GM23338 (cell line): ENCODE measurements at regions not wholly inside any gene's neighbourhood (a gene's known extent, or its start where the extent isn't known, plus 50 kb on each side); places are given as distances from the start of the nearest gene placed in this dataset.

Experiments used
- ATAC-seq: fragments of 200-7000 bp; cut with Tn5 transposase; 3 replicates; pipeline ENCODE4 v1.9.1; 2020
- DNase-seq: peaks from one replicate; pipeline ENCODE4 v3.0.0-alpha.2; 2015; ENCODE audit warnings: low spot score
- H2AFZ ChIP-seq: fragments of 200-600 bp; sonication (generic); 2 replicates; pipeline ENCODE4 v1.8.0; 2016; ENCODE audit warnings: antibody characterized with exemption, mild to moderate bottlenecking, moderate library complexity
- H3F3A ChIP-seq: fragments of 200-600 bp; sonication (generic); replicated peaks from 2 replicates; pipeline ENCODE4 v1.8.0; 2017; ENCODE audit warnings: antibody characterized with exemption, mixed run types, low read depth
- H3K27ac ChIP-seq: fragments of 200-600 bp; sonication (generic); 2 replicates; pipeline ENCODE4 v1.6.1; 2016; ENCODE audit warnings: low read depth
- H3K27me3 ChIP-seq: fragments of 200-600 bp; sonication (generic); 2 replicates; pipeline ENCODE4 v1.8.0; 2016; ENCODE audit warnings: mild to moderate bottlenecking, mixed run types, moderate library complexity; ENCODE audit not compliant: insufficient read depth
- H3K36me3 ChIP-seq: fragments of 200-600 bp; sonication (generic); 2 replicates; pipeline ENCODE4 v1.8.0; 2016; ENCODE audit warnings: mild to moderate bottlenecking; ENCODE audit not compliant: insufficient read depth
- H3K4me1 ChIP-seq: fragments of 200-600 bp; sonication (generic); 2 replicates; pipeline ENCODE4 v1.8.0; 2016; ENCODE audit warnings: mild to moderate bottlenecking, moderate library complexity; ENCODE audit not compliant: insufficient read depth
- H3K4me2 ChIP-seq: fragments of 200-600 bp; sonication (generic); 2 replicates; pipeline ENCODE4 v1.7.1; 2017; ENCODE audit warnings: mixed run types
- H3K4me3 ChIP-seq: fragments of 200-600 bp; sonication (generic); 2 replicates; pipeline ENCODE4 v1.6.1; 2016; ENCODE audit warnings: mixed run types
- H3K79me2 ChIP-seq: fragments of 200-600 bp; sonication (generic); replicated peaks from 2 replicates; pipeline ENCODE4 v1.8.0; 2017; ENCODE audit warnings: mild to moderate bottlenecking; ENCODE audit not compliant: insufficient read depth
- H3K9me2 ChIP-seq: fragments of 200-600 bp; sonication (generic); 2 replicates; pipeline ENCODE4 v1.8.0; 2017; ENCODE audit not compliant: insufficient read depth
- H4K20me1 ChIP-seq: fragments of 200-600 bp; sonication (generic); replicated peaks from 2 replicates; pipeline ENCODE4 v1.8.0; 2017; ENCODE audit warnings: mild to moderate bottlenecking; ENCODE audit not compliant: insufficient read depth
- H3K27ac Mint-ChIP-seq: 2 replicates; pipeline ENCODE4 v1.8.0; 2020; ENCODE audit warnings: inconsistent platforms, mild to moderate bottlenecking, moderate library complexity, mixed read lengths
- H3K27me3 Mint-ChIP-seq: 3 replicates; pipeline ENCODE4 v1.8.0; 2022; ENCODE audit warnings: low read depth, mild to moderate bottlenecking, moderate library complexity, mixed read lengths, inconsistent platforms; ENCODE audit not compliant: insufficient read depth, poor library complexity
- H3K36me3 Mint-ChIP-seq: 3 replicates; pipeline ENCODE4 v1.8.0; 2021; ENCODE audit warnings: low read depth, mild to moderate bottlenecking, inconsistent platforms, moderate library complexity, mixed read lengths
- H3K4me1 Mint-ChIP-seq: 3 replicates; pipeline ENCODE4 v1.8.0; 2020; ENCODE audit warnings: mild to moderate bottlenecking, inconsistent platforms, mixed read lengths
- H3K4me3 Mint-ChIP-seq: 3 replicates; pipeline ENCODE4 v1.8.0; 2021; ENCODE audit warnings: moderate library complexity, mild to moderate bottlenecking, inconsistent platforms, mixed read lengths
- H3K9me3 Mint-ChIP-seq: 3 replicates; pipeline ENCODE4 v1.8.0; 2020; ENCODE audit warnings: moderate library complexity, mild to moderate bottlenecking, inconsistent platforms, mixed read lengths
- CREB1 ChIP-seq: fragments of 250-450 bp; sonication (Bioruptor Pico); IDR thresholded peaks from 2 replicates; pipeline ENCODE4 v1.5.0; 2020; ENCODE audit warnings: low read depth, mild to moderate bottlenecking, moderate library complexity
- EZH2 ChIP-seq: fragments of 200-600 bp; sonication (generic); IDR thresholded peaks from one replicate; pipeline ENCODE4 v1.8.0; 2017; ENCODE audit warnings: antibody characterized with exemption, mild to moderate bottlenecking, low read depth; ENCODE audit not compliant: unreplicated experiment
- EZH2phosphoT487 ChIP-seq: fragments of 200-600 bp; sonication (generic); IDR thresholded peaks from one replicate; pipeline ENCODE4 v1.8.1; 2018; ENCODE audit warnings: antibody characterized with exemption; ENCODE audit not compliant: unreplicated experiment
- JUNB ChIP-seq: IDR thresholded peaks from one replicate; pipeline ENCODE4 v1.6.1; 2016; ENCODE audit warnings: antibody characterized with exemption; ENCODE audit not compliant: unreplicated experiment
- NANOG ChIP-seq: IDR thresholded peaks from 2 replicates; pipeline ENCODE4 v1.6.1; 2016; ENCODE audit warnings: antibody characterized with exemption, borderline replicate concordance
- POLR2AphosphoS5 ChIP-seq: IDR thresholded peaks from 2 replicates; pipeline ENCODE4 v1.6.1; 2016; ENCODE audit warnings: antibody characterized with exemption, low read depth
- STAT1 ChIP-seq: IDR thresholded peaks from one replicate; pipeline ENCODE4 v1.6.1; 2016; ENCODE audit warnings: antibody characterized with exemption; ENCODE audit not compliant: unreplicated experiment
- ZNF114 ChIP-seq: fragments of 250-450 bp; sonication (Bioruptor Pico); IDR thresholded peaks from 2 replicates; pipeline ENCODE4 v1.5.0; 2020; ENCODE audit warnings: mild to moderate bottlenecking, moderate library complexity
- ZNF331 ChIP-seq: fragments of 250-450 bp; sonication (Bioruptor Pico); IDR thresholded peaks from 2 replicates; pipeline ENCODE4 v1.5.0; 2020; ENCODE audit warnings: low read depth, mild to moderate bottlenecking, moderate library complexity
- TF ChIP-seq, protein P1 (sequence below): fragments of 250-450 bp; sonication (Bioruptor Pico); IDR thresholded peaks from 2 replicates; pipeline ENCODE4 v1.5.0; 2020; ENCODE audit warnings: mild to moderate bottlenecking, moderate library complexity
- TF ChIP-seq, protein P2 (sequence below): IDR thresholded peaks from 2 replicates; pipeline ENCODE4 v1.6.1; 2016; ENCODE audit warnings: antibody characterized with exemption
- TF ChIP-seq, protein P3 (sequence below): IDR thresholded peaks from one replicate; pipeline ENCODE4 v1.6.1; 2018; ENCODE audit warnings: antibody characterized with exemption; ENCODE audit not compliant: unreplicated experiment
- TF ChIP-seq, protein P4 (sequence below), 2 experiments: fragments of 200-600 bp in 1 of 2; sonication (generic) in 1 of 2; conservative IDR thresholded peaks; 2 replicates each; pipeline versions ENCODE4 v1.5.1 to v1.6.1; 2016 to 2017; ENCODE audit warnings: antibody characterized with exemption in 2 of 2, low read depth in 2 of 2, mild to moderate bottlenecking in 2 of 2, moderate library complexity in 1 of 2

DNA sequence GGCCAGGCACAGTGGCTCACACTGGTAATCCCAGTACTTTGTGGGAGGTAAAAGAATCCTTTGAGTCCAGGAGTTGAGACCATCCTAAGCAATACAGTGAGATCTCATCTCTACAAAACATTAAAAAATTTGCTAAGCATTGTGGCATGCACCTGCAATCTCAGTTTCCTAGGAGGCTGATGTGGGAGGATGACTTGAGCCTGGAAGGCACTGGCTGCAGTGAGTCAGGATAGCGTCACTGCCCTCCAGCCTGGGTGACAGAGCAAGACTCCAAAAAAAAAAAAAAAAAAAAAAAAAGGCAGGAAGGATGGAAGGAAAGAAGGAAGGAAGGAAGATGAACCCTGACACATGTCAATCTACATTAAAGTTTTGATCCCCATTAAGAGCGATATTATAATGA is 1452.2 kb upstream of the ACO1 start:
- no peak overlapping the region for H3K27ac ChIP-seq
- no peaks in the 10 kb centered on the region for H3K79me2 ChIP-seq
- Mint-ChIP-seq H3K4me3 (no peak overlapping the region), H3K9me3 (no peaks in the 10 kb centered on the region), H3K27ac (no peak overlapping the region), H3K27me3 (peaks cover 2% of the 10 kb centered on the region), H3K36me3 (no peaks in the 10 kb centered on the region), H3K4me1 (no peaks in the 10 kb centered on the region)
- no peaks in the 10 kb centered on the region for H3K27me3 ChIP-seq
- no peak overlapping the region for H3K4me2 ChIP-seq
- TF ChIP-seq, protein P1, sequence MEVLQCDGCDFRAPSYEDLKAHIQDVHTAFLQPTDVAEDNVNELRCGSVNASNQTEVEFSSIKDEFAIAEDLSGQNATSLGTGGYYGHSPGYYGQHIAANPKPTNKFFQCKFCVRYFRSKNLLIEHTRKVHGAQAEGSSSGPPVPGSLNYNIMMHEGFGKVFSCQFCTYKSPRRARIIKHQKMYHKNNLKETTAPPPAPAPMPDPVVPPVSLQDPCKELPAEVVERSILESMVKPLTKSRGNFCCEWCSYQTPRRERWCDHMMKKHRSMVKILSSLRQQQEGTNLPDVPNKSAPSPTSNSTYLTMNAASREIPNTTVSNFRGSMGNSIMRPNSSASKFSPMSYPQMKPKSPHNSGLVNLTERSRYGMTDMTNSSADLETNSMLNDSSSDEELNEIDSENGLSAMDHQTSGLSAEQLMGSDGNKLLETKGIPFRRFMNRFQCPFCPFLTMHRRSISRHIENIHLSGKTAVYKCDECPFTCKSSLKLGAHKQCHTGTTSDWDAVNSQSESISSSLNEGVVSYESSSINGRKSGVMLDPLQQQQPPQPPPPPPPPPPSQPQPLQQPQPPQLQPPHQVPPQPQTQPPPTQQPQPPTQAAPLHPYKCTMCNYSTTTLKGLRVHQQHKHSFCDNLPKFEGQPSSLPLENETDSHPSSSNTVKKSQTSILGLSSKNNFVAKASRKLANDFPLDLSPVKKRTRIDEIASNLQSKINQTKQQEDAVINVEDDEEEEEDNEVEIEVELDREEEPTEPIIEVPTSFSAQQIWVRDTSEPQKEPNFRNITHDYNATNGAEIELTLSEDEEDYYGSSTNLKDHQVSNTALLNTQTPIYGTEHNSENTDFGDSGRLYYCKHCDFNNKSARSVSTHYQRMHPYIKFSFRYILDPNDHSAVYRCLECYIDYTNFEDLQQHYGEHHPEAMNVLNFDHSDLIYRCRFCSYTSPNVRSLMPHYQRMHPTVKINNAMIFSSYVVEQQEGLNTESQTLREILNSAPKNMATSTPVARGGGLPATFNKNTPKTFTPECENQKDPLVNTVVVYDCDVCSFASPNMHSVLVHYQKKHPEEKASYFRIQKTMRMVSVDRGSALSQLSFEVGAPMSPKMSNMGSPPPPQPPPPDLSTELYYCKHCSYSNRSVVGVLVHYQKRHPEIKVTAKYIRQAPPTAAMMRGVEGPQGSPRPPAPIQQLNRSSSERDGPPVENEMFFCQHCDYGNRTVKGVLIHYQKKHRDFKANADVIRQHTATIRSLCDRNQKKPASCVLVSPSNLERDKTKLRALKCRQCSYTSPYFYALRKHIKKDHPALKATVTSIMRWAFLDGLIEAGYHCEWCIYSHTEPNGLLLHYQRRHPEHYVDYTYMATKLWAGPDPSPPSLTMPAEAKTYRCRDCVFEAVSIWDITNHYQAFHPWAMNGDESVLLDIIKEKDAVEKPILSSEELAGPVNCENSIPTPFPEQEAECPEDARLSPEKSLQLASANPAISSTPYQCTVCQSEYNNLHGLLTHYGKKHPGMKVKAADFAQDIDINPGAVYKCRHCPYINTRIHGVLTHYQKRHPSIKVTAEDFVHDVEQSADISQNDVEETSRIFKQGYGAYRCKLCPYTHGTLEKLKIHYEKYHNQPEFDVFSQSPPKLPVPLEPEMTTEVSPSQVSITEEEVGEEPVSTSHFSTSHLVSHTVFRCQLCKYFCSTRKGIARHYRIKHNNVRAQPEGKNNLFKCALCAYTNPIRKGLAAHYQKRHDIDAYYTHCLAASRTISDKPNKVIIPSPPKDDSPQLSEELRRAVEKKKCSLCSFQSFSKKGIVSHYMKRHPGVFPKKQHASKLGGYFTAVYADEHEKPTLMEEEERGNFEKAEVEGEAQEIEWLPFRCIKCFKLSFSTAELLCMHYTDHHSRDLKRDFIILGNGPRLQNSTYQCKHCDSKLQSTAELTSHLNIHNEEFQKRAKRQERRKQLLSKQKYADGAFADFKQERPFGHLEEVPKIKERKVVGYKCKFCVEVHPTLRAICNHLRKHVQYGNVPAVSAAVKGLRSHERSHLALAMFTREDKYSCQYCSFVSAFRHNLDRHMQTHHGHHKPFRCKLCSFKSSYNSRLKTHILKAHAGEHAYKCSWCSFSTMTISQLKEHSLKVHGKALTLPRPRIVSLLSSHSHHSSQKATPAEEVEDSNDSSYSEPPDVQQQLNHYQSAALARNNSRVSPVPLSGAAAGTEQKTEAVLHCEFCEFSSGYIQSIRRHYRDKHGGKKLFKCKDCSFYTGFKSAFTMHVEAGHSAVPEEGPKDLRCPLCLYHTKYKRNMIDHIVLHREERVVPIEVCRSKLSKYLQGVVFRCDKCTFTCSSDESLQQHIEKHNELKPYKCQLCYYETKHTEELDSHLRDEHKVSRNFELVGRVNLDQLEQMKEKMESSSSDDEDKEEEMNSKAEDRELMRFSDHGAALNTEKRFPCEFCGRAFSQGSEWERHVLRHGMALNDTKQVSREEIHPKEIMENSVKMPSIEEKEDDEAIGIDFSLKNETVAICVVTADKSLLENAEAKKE (CRISPR knock-in tag) = no peak
- TF ChIP-seq CREB1 (CRISPR knock-in tag) (no peak), EZH2phosphoT487 (no peak), NANOG (no peak), EZH2 (no peak), POLR2AphosphoS5 (no peak), STAT1 (no peak), JUNB (no peak), ZNF114 (no peak), ZNF331 (no peak)
- TF ChIP-seq, protein P2, sequence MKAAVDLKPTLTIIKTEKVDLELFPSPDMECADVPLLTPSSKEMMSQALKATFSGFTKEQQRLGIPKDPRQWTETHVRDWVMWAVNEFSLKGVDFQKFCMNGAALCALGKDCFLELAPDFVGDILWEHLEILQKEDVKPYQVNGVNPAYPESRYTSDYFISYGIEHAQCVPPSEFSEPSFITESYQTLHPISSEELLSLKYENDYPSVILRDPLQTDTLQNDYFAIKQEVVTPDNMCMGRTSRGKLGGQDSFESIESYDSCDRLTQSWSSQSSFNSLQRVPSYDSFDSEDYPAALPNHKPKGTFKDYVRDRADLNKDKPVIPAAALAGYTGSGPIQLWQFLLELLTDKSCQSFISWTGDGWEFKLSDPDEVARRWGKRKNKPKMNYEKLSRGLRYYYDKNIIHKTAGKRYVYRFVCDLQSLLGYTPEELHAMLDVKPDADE = no peak
- TF ChIP-seq, protein P3, sequence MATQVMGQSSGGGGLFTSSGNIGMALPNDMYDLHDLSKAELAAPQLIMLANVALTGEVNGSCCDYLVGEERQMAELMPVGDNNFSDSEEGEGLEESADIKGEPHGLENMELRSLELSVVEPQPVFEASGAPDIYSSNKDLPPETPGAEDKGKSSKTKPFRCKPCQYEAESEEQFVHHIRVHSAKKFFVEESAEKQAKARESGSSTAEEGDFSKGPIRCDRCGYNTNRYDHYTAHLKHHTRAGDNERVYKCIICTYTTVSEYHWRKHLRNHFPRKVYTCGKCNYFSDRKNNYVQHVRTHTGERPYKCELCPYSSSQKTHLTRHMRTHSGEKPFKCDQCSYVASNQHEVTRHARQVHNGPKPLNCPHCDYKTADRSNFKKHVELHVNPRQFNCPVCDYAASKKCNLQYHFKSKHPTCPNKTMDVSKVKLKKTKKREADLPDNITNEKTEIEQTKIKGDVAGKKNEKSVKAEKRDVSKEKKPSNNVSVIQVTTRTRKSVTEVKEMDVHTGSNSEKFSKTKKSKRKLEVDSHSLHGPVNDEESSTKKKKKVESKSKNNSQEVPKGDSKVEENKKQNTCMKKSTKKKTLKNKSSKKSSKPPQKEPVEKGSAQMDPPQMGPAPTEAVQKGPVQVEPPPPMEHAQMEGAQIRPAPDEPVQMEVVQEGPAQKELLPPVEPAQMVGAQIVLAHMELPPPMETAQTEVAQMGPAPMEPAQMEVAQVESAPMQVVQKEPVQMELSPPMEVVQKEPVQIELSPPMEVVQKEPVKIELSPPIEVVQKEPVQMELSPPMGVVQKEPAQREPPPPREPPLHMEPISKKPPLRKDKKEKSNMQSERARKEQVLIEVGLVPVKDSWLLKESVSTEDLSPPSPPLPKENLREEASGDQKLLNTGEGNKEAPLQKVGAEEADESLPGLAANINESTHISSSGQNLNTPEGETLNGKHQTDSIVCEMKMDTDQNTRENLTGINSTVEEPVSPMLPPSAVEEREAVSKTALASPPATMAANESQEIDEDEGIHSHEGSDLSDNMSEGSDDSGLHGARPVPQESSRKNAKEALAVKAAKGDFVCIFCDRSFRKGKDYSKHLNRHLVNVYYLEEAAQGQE = no peak
- TF ChIP-seq, protein P4, sequence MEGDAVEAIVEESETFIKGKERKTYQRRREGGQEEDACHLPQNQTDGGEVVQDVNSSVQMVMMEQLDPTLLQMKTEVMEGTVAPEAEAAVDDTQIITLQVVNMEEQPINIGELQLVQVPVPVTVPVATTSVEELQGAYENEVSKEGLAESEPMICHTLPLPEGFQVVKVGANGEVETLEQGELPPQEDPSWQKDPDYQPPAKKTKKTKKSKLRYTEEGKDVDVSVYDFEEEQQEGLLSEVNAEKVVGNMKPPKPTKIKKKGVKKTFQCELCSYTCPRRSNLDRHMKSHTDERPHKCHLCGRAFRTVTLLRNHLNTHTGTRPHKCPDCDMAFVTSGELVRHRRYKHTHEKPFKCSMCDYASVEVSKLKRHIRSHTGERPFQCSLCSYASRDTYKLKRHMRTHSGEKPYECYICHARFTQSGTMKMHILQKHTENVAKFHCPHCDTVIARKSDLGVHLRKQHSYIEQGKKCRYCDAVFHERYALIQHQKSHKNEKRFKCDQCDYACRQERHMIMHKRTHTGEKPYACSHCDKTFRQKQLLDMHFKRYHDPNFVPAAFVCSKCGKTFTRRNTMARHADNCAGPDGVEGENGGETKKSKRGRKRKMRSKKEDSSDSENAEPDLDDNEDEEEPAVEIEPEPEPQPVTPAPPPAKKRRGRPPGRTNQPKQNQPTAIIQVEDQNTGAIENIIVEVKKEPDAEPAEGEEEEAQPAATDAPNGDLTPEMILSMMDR (conservative IDR thresholded peaks at IDR 0.05; ENCODE audit: low read depth in 2 of 2) = no peak
- H3F3A ChIP-seq = no peaks in the 10 kb centered on the region
- no peaks in the 10 kb centered on the region for H3K36me3 ChIP-seq
- ATAC-seq (no peak), DNase-seq (no peak)
- no peak overlapping the region for H3K4me3 ChIP-seq
- H2AFZ ChIP-seq = no peak overlapping the region
- peaks cover 4% of the 10 kb centered on the region for H3K9me2 ChIP-seq
- no peaks in the 10 kb centered on the region for H4K20me1 ChIP-seq
- no peaks in the 10 kb centered on the region for H3K4me1 ChIP-seq
